ENCODE measurements at regions not wholly inside any gene's neighbourhood (a gene's known extent, or its start where the extent isn't known, plus 50 kb on each side); places are given as distances from the start of the nearest gene placed in this dataset.

DNA sequence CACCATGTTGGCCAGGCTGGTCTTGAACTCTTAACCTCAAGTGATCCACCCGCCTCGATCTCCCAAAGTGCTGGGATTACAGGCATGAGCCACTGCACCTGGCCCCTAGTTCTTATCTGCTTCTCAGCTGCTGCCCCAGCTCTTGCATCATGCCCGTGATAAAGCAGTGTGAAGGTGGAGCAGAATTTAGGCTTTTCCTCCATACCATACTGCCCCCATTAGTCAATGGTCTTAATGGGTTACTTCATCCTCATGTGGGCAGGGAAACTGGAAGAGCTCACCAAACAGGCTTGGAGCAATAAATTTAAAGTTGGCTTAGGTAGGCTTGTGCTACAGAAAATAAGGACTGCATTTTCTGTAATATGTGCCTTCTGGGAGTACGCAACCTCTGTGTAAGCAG, 636.9 kb upstream of the BOD1L1 start:
- no peak for DNase-seq

- no peak for DNase-seq
These were observed 638.1 kb upstream of the BOD1L1 start for GRCh38 chr4:14265651-14266050.

DNA sequence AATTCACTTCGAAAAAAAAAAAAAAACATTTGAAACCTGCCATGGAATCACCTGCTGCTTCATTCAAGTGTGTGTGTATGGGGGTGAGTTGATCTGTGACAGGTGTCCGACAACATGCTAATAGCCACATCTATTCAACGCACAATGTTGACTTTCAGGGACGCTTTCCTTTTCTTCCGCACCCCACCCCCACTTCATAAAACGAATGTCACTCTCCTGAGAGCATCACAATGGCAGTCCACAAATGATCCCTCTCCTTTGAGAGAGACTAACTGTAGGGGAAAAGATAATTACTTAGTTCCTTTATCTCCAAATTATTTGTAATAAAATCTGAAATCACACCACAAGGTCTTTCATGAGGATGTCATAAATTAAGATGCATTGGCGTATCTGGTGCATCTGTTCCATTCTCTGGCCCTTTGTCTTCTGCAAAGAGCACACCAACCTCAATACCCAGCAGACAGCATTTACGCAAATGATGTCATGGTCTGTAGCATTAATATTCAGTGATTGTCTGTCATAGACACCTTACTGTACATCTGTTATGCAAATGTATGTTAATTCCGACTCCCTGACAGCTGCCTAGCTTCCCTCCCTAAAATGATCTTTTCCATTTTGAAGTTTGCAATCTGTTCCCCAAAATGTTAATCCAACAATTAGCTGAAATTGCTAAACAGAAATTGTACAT, 640.0 kb upstream of the BOD1L1 start:
- no peak for DNase-seq

DNA sequence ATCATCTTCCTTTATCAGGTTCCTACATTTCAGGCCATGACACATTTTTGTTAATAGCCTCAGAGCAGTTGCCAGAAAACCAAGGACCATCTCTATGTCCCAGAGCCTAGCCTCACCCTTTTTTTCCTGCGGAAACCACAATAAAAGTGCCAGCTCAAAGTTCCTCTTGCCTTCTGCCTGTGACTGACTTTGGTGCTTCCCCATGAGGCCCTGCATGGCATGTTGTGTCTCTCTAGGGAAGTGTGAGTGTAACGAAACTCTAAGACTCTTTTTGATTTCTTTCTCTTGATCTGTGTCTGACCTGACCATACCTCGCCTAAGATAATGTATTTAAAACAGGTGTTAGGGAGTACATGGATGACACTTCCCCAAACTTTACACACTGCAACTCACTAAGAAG, 642.3 kb upstream of the BOD1L1 start:
- DNase-seq = no peak

GRCh38 chr4:14272206-14272605, 644.7 kb upstream of the BOD1L1 start:
- no peak for DNase-seq

DNA sequence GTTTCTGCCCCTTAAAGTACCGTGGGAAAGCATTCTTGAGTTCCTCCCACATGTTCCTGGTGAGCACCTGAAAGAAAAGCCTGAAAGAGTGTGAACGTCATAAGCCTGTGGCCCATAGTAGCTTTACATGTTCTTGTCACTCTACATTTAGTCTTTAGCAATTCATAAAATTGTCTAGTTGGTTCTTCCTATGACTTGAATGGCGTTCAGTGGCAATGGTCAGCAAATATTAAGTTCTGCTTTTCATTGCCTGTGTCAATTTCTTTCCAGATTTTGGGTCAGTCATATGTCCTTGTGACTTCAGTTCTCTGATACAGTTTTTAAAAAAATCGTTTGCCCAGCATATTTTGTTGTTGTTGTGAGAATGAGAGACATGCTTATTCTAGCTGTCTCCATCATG, 650.0 kb upstream of the BOD1L1 start:
- DNase-seq = no peak

DNA sequence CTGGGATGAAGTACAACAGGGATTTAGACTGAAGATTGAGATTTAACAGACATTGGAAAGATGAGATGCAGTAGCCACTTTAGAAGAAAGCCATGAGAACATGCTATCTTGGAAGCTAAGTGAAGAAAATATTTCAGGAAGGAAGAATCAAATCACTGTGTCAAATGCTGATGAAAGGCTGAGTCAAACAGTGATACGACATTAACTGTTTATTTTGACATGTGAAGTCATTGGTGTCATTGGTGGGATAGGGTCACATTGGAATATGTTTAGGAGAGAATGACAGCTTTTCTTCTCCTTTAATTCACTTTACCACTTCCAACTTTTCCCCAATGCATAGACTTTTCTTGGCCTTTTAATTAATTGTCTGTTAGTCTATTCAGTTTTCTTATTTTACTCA, 653.0 kb upstream of the BOD1L1 start:
- no peak for DNase-seq

- DNase-seq = no peak
These were observed 657.1 kb upstream of the BOD1L1 start for GRCh38 chr4:14284578-14284977.

- peak; percentile 14 for DNase-seq
These were observed 662.2 kb upstream of the BOD1L1 start for GRCh38 chr4:14289708-14290107.

DNA sequence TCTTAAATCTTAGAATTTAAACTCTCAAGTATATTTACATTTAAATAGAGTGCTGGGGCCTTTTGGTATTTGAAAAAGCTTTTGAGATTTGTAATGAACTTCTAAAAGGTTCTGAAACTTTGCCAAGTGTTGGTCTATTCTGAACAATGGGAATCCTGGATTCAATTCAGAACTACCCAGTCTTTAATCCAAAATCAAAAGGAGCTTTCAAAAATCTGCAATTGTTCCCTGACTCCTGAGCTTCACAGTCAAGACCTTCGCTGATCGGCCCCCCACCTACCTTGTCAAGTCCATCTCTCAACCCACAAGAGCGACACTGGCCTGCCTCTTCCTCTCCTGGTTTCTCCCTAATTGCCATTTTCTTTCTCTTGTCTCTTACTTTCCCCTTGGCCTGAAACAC, 666.1 kb upstream of the BOD1L1 start:
- no peak for DNase-seq

DNA sequence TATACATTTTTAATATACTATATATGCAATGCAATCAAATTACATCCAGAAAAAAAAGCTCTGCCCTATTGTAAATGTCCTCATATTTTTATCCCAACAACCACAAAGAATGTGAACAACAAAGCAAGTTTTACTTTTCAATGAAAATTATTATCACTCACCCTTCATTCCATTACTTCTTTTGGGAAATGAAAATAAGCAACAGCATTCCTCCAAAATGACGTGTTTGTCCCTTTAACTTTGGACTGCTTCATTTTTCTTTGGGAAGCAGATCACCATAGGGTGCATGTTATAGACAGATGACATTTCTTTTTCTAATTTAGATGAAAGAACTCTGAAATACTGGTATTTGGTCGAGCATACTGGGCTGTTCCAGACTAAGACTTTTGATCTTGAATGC, 667.1 kb upstream of the BOD1L1 start:
- DNase-seq = peak; percentile 25

- no peak for DNase-seq
These were observed 671.6 kb upstream of the BOD1L1 start for GRCh38 chr4:14299166-14299565.

DNA sequence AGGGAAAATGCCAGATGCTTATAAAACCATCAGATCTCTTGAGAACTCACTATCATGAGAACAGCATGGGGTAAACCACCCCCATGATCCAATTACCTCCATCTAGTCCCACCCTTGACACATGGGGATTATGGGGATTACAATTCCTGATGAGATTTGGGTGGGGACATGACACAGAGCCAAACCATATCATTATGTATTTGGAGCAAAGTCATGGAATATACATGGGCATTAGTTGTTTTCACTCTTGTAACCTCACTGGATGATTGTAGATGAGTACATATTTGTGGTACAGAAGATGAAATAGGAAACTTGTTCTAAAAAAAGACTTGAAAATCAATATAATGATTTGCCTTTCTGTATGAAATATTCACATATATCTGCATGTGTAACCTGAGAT, 674.5 kb upstream of the BOD1L1 start:
- DNase-seq = no peak

GRCh38 chr4:14303856-14304255, 676.3 kb upstream of the BOD1L1 start:
- DNase-seq = no peak

DNA sequence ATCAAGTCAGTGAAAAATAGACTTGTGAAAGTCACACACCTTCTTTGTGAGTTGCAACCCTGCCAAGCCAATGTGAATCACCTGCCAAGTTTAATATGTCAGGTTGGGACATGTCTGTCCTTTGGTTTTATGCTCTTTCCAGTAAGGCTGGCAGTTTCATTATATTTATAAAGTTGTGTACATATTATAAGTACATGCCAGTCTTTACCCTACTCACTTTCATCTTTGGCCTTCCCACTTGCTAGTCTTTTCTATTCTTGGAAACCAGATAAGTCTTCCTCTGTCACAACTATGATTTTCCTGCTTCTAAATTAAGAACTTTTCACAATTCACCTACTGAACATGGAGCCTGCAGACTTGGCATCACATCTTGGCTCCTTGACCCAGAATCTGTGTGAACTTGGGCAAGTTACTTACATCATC, 680.7 kb upstream of the BOD1L1 start:
- DNase-seq = no peak

DNA sequence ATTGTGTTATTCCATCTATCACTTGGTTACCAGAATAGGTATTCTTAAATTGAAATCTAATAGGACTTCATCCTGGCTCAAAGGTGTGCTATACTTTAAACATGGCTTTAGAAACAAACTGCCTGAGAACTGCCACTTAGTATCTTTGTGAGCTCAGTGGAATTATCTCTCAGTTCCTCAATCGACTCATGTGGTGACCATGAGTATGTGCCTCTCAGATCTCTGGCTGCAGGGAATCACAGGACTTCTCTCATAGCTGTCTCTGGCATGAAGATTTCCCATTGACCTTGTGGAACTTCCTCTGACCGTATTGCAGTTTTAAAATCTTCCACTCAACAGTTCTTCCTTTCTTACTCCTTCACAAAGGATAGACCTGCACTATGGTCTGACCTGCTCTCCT, 681.9 kb upstream of the BOD1L1 start:
- DNase-seq = no peak

DNA sequence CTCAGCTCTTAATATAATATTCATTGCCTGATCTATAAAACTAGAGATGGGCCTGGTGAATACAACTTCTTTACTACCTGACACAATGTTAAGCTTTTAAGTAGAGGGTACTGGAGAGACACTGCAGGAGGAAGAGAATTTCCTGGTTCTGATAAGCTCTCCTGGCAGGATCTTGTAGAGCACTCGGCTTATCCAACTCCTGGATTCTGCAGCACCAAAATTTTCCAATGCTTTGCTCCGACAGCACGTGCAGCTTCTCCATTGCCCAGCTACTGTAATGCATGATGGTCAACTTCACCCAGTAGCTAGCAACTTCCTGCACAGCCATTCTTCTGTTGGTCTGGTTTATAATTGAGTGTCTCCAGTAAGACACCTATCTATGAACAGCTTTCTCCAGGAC, 686.2 kb upstream of the BOD1L1 start:
- no peak for DNase-seq

DNA sequence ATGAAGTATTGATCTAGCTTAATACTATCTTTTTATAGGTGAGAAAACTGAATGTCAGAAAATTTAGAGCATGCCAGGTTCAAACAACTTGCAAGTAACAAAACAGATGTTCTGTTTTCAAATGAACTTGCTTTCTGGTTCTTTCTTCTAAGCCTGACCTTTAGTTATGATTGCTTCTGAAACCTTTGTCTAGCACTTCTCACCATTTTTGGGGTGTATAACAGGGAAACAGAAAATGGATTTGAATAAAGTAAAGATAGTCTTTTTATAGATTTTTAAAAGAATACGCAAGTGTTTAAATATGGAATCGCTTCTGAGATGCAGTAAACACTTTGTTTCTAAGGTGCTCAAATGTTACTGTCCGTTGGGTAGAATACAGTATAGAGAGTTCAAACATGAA, 687.2 kb upstream of the CPEB2 start:
- DNase-seq = no peak

DNA sequence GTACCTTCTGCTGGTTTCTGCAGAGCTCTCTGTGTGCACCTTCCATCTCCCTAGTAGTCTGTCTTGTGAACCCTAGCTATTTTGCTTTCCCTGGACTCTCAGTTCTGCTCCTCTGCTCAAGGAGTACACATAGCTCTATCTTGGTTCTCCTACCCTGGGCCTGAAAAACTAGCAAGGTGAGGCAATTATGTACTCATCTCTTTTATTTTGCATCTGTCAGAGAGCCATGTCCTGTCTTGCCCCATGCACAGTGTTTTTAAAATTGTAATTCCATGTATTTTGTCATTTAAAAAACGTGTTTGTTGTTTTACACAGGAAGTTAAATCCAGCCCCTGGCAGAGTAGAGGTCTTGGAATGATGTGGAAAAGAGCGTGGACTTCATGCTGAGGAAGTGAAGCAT, 684.9 kb upstream of the CPEB2 start:
- DNase-seq = no peak

- no peak for DNase-seq
These were observed 683.6 kb upstream of the CPEB2 start for GRCh38 chr4:14318671-14319070.

- DNase-seq = no peak
These were observed 680.6 kb upstream of the CPEB2 start for GRCh38 chr4:14321723-14322122.

DNA sequence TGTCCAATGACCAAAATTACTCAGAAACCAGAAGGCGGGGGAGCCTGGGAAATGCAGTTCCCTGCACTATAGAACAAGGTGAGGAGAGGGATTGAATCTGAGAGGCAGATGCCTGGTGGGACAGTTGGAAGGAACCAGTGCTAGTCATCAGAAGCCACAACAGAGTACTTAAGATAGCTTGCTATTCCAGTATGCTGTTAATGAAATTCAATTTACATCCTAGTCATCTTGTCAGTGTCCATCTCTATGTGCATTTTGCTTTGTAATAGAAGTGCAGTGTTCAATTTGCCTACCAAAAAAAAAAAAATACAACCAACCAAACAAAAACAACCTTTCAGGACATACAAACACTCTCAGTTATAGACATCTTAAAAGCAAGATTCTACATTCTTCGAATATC, 679.1 kb upstream of the CPEB2 start:
- DNase-seq = no peak

GRCh38 chr4:14329228-14329627, 673.1 kb upstream of the CPEB2 start:
- DNase-seq = no peak

DNA sequence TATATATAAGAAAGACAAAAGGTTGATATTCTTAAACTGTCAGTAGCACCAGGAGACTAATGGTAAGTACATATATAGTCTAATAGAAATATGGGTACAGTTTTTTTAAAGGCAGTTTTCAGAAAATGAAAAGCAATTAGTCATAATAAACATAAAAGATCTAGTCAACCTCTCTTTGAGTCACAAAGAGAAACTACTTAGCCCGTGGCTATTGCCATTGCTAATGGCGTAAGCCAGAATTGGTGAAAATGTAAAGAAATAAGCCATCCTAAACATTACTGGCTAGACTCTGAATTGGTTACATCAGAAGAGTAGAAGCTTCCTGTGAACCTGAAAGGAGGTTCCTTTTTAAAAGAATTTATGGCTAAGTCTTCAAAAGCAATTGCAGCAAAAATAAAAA, 668.7 kb upstream of the CPEB2 start:
- DNase-seq = no peak

- peak; percentile 0 for DNase-seq
These were observed 668.1 kb upstream of the CPEB2 start for GRCh38 chr4:14334166-14334565.

GRCh38 chr4:14335872-14336271, 666.4 kb upstream of the CPEB2 start:
- DNase-seq = no peak
